Mesendoderm (in vitro differentiated cells): ENCODE measurements at regions not wholly inside any gene's neighbourhood (a gene's known extent, or its start where the extent isn't known, plus 50 kb on each side); places are given as distances from the start of the nearest gene placed in this dataset.
A peak's percentile ranks its signal among the peaks of the same experiment; 100 is the strongest.

ENCODE experiments used
- DNase-seq: peaks from one replicate; pipeline ENCODE4 v3.0.0; 2013
- H2AK5ac ChIP-seq: 2 replicates; pipeline ENCODE4 v1.6.1; 2013; ENCODE audit warnings: low read length, inconsistent platforms
- H2BK120ac ChIP-seq: 2 replicates; pipeline ENCODE4 v1.6.1; 2013; ENCODE audit warnings: low read depth, mild to moderate bottlenecking, low read length, moderate library complexity, mixed read lengths
- H2BK15ac ChIP-seq: replicated peaks from 2 replicates; pipeline ENCODE4 v1.6.1; 2013; ENCODE audit warnings: low read depth, mild to moderate bottlenecking, moderate library complexity
- H2BK5ac ChIP-seq: 2 replicates; pipeline ENCODE4 v1.6.1; 2013; ENCODE audit warnings: low read length, inconsistent platforms
- H3K18ac ChIP-seq: 2 replicates; pipeline ENCODE4 v1.6.1; 2013; ENCODE audit warnings: mild to moderate bottlenecking, low read length, mixed read lengths
- H3K23ac ChIP-seq: one replicate; pipeline ENCODE4 v1.6.1; 2013; ENCODE audit warnings: low read length
- H3K27ac ChIP-seq: 2 replicates; pipeline ENCODE4 v1.5.1; 2013; ENCODE audit warnings: low read depth, mild to moderate bottlenecking, inconsistent platforms, low read length, moderate library complexity
- H3K27me3 ChIP-seq: 2 replicates; pipeline ENCODE4 v1.6.1; 2013; ENCODE audit warnings: low read length, control low read depth, mild to moderate bottlenecking, inconsistent platforms; ENCODE audit not compliant: insufficient read depth, poor library complexity
- H3K36me3 ChIP-seq: 2 replicates; pipeline ENCODE4 v1.6.1; 2013; ENCODE audit warnings: low read length, inconsistent platforms; ENCODE audit not compliant: control insufficient read depth, insufficient read depth
- H3K4ac ChIP-seq: one replicate; pipeline ENCODE4 v1.6.1; 2013; ENCODE audit warnings: low read depth, mild to moderate bottlenecking, low read length, moderate library complexity
- H3K4me1 ChIP-seq: 2 replicates; pipeline ENCODE4 v1.6.1; 2013; ENCODE audit warnings: low read depth, low read length, inconsistent platforms; ENCODE audit not compliant: control insufficient read depth
- H3K4me2 ChIP-seq: 2 replicates; pipeline ENCODE4 v1.6.1; 2013; ENCODE audit warnings: low read length
- H3K4me3 ChIP-seq: 2 replicates; pipeline ENCODE4 v1.5.1; 2013; ENCODE audit warnings: mild to moderate bottlenecking, low read length
- H3K56ac ChIP-seq: one replicate; pipeline ENCODE4 v1.6.1; 2013; ENCODE audit warnings: low read length
- H3K79me1 ChIP-seq: 2 replicates; pipeline ENCODE4 v1.6.1; 2013; ENCODE audit warnings: low read length, inconsistent platforms
- H3K79me2 ChIP-seq: 2 replicates; pipeline ENCODE4 v1.6.1; 2013; ENCODE audit warnings: mild to moderate bottlenecking, low read length; ENCODE audit not compliant: control insufficient read depth, insufficient read depth
- H3K9ac ChIP-seq: 2 replicates; pipeline ENCODE4 v1.6.1; 2013; ENCODE audit warnings: low read length, inconsistent platforms
- H4K5ac ChIP-seq: one replicate; pipeline ENCODE4 v1.6.1; 2013; ENCODE audit warnings: low read length
- H4K8ac ChIP-seq: one replicate; pipeline ENCODE4 v1.6.1; 2013; ENCODE audit warnings: low read depth, mild to moderate bottlenecking, control low read depth, low read length, moderate library complexity
- WGBS: extraction: QIAGEN DNeasy Blood & Tissue Kit; methylation state at CpG from one replicate; pipeline ENCODE4 v1.1.7; 2013; ENCODE audit warnings: low lambda C conversion rate, missing lambda C conversion rate; ENCODE audit not compliant: insufficient coverage; ENCODE audit errors: extremely low coverage; 5-methylcytosine and 5-hydroxymethylcytosine counted together

DNA sequence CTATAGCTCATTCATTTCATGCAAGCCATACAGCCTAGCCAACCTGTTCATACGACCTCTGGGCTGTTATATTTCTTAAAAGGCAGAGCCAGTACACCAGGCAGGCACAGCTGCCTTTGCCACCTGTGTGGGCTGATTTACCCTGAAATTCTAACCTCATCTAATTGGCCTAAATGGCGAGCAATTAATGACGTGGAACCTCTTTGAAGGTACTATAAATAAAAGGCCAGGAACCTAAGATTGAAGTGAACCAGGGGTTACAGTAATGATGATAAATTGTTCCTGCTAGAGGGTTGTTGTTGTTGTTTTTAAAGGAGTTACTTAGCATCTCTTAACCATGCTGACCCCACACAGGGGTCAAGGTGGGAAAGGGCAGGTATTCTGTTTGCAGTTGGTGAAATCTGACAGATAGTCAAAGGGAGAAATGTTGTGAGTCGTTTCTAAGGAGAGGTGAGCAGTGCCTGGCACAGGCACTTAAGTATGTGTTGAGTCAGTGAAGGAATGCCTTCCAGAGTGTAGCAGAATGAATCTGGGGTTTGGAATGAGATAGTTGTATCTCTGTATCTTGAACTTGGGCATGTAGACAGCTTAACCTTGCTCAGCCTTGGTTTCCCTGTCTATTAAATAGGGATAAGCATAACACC is 213.5 kb upstream of the NAV2 start:
- H3K27ac ChIP-seq, result no peak overlapping the region
- H3K79me1 ChIP-seq, result no peaks in the 10 kb centered on the region
- H3K56ac ChIP-seq, result no peak overlapping the region
- no peaks in the 10 kb centered on the region for H3K4me1 ChIP-seq
- no peaks in the 10 kb centered on the region for H3K79me2 ChIP-seq
- no peak overlapping the region for H3K18ac ChIP-seq
- peak; percentile 14 for DNase-seq
- no peak overlapping the region for H2BK5ac ChIP-seq
- H3K27me3 ChIP-seq, result no peaks in the 10 kb centered on the region
- H3K9ac ChIP-seq, result no peak overlapping the region
- no peak overlapping the region for H4K5ac ChIP-seq
- H3K4me2 ChIP-seq, result no peak overlapping the region
- no peak overlapping the region for H4K8ac ChIP-seq
- no peak overlapping the region for H2BK120ac ChIP-seq
- no peaks in the 10 kb centered on the region for H3K36me3 ChIP-seq
- no peak overlapping the region for H2BK15ac ChIP-seq
- no peak overlapping the region for H2AK5ac ChIP-seq
- no peak overlapping the region for H3K4ac ChIP-seq
- WGBS, result no CpG with 5 or more reads among the region's 4 CpGs
- H3K4me3 ChIP-seq, result no peak overlapping the region
- H3K23ac ChIP-seq, result no peak overlapping the region

DNA sequence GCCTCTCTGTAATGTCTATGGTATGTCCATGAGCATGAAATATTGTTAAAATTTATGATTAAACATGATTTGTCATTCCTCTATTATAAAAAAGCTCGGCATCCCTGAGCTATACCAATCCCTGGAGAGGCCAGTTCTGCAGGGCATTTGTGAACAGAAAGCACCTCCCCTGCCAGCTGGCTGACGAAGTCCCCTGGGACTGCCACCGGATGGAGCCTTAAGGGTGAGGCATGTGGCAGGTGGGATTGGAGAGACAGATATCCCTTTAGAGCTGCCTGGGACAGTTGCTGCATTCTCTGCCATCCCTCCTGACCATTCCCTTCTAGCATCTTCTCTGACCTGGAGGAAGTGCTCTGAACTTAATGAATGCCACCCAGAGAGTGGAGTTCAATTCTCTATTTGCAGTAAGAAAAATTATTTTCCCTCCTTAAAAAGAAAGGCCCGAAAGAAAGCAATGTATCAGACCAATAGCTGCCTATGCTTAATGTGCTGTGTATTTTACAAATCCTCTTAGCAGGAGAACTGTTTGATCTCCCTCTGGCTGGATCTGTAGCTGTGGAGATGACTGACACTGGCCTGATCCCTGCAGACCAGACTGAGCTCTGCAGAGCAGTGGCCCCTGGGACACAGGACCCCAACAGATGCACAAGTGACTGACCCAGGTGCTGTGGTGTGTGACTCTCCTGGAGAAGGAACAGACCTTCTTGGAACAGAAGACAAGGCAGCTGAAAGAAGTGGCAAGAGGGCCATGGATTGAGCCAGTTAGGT is 219.0 kb upstream of the NAV2 start:
- Histone ChIP-seq H3K23ac (no peak overlapping the region), H2BK5ac (no peak overlapping the region), H3K4me2 (no peak overlapping the region), H4K5ac (no peak overlapping the region), H3K9ac (no peak overlapping the region), H3K27ac (no peak overlapping the region), H3K4me1 (no peaks in the 10 kb centered on the region), H2BK15ac (no peak overlapping the region), H3K56ac (no peak overlapping the region), H2BK120ac (no peak overlapping the region), H3K4ac (no peak overlapping the region), H3K27me3 (no peaks in the 10 kb centered on the region), H3K79me1 (no peaks in the 10 kb centered on the region), H4K8ac (no peak overlapping the region), H3K36me3 (no peaks in the 10 kb centered on the region), H3K4me3 (no peak overlapping the region), H2AK5ac (no peak overlapping the region), H3K79me2 (no peaks in the 10 kb centered on the region), H3K18ac (no peak overlapping the region)
- WGBS, result no CpG with 5 or more reads among the region's 4 CpGs
- DNase-seq, result peak; percentile 13

DNA sequence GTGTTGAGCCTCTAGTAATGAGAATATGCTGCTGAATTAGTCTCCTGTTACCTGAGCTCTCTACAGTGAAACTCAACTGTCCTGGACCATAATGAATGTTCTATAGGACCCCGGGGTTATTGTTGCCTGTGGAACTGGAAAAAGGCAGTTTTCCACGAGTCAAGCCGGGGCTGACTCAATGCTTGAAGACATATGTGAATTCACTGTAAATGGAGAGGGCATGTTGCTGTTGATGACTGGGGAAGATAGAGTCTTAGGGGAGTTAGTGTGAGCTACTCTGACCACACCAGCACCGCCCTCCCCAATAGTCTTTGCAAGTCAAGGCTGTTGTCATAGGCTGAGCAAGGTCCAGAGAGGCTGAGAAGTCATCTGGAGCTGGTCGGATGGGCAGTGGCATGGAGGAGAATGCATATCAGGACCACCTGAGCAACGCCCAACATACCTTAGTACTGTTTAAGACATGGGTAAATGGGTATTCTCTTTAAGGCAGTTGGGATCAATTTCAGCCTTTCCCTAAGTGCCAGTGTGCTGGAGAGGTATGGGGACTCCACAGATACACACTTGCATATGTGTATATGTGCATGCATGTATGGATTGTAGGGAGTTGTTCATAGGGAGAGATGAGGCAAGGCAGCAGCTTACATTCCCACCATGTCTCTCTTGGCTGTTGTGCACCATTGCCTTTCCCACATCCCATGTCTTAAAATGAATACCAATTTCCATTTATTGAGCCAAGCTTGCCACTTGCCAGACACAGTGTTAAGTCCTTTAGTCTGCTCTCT is 230.1 kb upstream of the NAV2 start:
- no peaks in the 10 kb centered on the region for H3K4me1 ChIP-seq
- H3K23ac ChIP-seq, result no peak overlapping the region
- H3K36me3 ChIP-seq, result no peaks in the 10 kb centered on the region
- DNase-seq, result no peak
- H2BK5ac ChIP-seq, result no peak overlapping the region
- WGBS, result no CpG with 5 or more reads among the region's 6 CpGs
- H3K4ac ChIP-seq, result no peak overlapping the region
- no peaks in the 10 kb centered on the region for H3K79me1 ChIP-seq
- H3K18ac ChIP-seq, result no peak overlapping the region
- no peaks in the 10 kb centered on the region for H3K27me3 ChIP-seq
- no peak overlapping the region for H3K4me2 ChIP-seq
- H4K5ac ChIP-seq, result no peak overlapping the region
- H2BK120ac ChIP-seq, result no peak overlapping the region
- H3K4me3 ChIP-seq, result no peak overlapping the region
- no peak overlapping the region for H3K27ac ChIP-seq
- H2AK5ac ChIP-seq, result no peak overlapping the region
- no peak overlapping the region for H3K56ac ChIP-seq
- no peaks in the 10 kb centered on the region for H3K79me2 ChIP-seq
- H3K9ac ChIP-seq, result no peak overlapping the region
- H2BK15ac ChIP-seq, result no peak overlapping the region
- no peak overlapping the region for H4K8ac ChIP-seq

DNA sequence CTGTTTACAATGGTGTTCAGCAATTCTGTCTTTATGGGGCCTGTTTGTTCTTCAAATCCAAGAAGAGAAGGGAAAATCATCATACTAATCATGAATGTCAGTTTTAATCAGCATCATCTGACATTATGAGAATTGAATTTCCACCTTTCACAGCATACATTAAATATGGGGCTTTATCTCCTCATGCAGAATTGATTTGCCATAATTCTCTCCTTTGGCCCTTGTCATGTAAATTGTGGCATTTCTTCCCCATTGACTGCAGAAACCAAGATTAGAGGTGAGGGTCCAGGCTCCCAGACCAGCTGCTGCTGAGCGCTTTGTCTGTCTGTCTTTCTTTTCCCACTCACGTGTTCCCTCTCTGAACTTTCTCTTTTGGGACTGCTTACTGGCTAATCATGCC is 232.1 kb upstream of the NAV2 start:
- Histone ChIP-seq H3K4me1 (peaks cover 1% of the 10 kb centered on the region), H2BK5ac (no peak overlapping the region), H2BK120ac (no peak overlapping the region), H3K9ac (no peak overlapping the region), H2AK5ac (no peak overlapping the region), H3K4me3 (no peak overlapping the region), H3K18ac (no peak overlapping the region), H3K36me3 (no peaks in the 10 kb centered on the region), H3K56ac (no peak overlapping the region), H3K79me2 (no peaks in the 10 kb centered on the region), H3K27ac (no peak overlapping the region), H3K79me1 (no peaks in the 10 kb centered on the region), H2BK15ac (no peak overlapping the region), H4K5ac (no peak overlapping the region), H4K8ac (no peak overlapping the region), H3K4ac (no peak overlapping the region), H3K4me2 (no peak overlapping the region), H3K27me3 (no peaks in the 10 kb centered on the region), H3K23ac (no peak overlapping the region)
- WGBS, result no CpG with 5 or more reads among the region's 2 CpGs
- DNase-seq, result no peak

DNA sequence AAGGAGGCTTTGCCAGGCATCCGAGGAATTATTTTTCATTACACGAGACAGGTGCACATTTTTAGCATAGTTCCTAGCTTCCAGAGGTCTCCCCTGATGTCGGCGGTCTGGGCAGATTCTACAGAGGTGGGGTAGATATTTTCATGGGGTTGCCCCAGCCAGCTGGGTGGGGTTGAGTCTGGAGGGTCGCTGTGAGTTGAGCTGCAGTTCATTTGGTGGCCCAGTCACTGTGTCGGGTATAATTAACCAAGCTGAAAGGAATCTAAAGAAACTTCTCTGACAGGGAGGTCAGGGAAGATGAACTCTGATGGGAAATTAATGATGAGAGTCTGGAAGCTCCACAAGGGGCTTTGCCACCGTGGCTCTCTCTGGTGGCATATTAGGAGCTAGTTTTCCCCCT is 233.7 kb upstream of the NAV2 start:
- Histone ChIP-seq H3K4ac (no peak overlapping the region), H3K27me3 (no peaks in the 10 kb centered on the region), H2BK120ac (no peak overlapping the region), H3K79me2 (no peaks in the 10 kb centered on the region), H3K36me3 (no peaks in the 10 kb centered on the region), H4K5ac (no peak overlapping the region), H3K4me2 (no peak overlapping the region), H2AK5ac (no peak overlapping the region), H3K4me1 (peaks cover 6% of the 10 kb centered on the region), H3K56ac (no peak overlapping the region), H4K8ac (no peak overlapping the region), H2BK15ac (no peak overlapping the region), H3K9ac (no peak overlapping the region), H3K27ac (no peak overlapping the region), H3K79me1 (no peaks in the 10 kb centered on the region), H2BK5ac (no peak overlapping the region), H3K23ac (no peak overlapping the region), H3K4me3 (no peak overlapping the region), H3K18ac (no peak overlapping the region)
- no CpG with 5 or more reads among the region's 7 CpGs for WGBS
- no peak for DNase-seq
